Stimulated activated CD4-positive, alpha-beta T cell treated with anti-CD3 and anti-CD28 coated beads, Interleukin-1b, Interleukin-23, amount 100 ng/mL, for 1 hour (primary cell): ENCODE measurements at regions not wholly inside any gene's neighbourhood (a gene's known extent, or its start where the extent isn't known, plus 50 kb on each side); places are given as distances from the start of the nearest gene placed in this dataset.
"Not testable (repeated sequence)": the region's sequence is repeated elsewhere in the genome, so short reads cannot be mapped to it uniquely, and the experiment has no call there.

Experiments
- DNase-seq, 2 donors: peaks; one replicate each; pipeline ENCODE4 v3.0.0-alpha.2; 2020; ENCODE audit warnings: low read depth in 2 of 2

- DNase-seq = no peak
These were observed 376.7 kb downstream of the GLRX3 start for GRCh38 chr10:130512936-130513335.

- DNase-seq = no peak
These were observed 377.7 kb downstream of the GLRX3 start for GRCh38 chr10:130513686-130514476.

- no peak for DNase-seq
These were observed 379.5 kb downstream of the GLRX3 start for GRCh38 chr10:130515670-130516069.

GRCh38 chr10:130516141-130516735 is 380.0 kb downstream of the GLRX3 start:
- no peak for DNase-seq

GRCh38 chr10:130518921-130519320 is 382.7 kb downstream of the GLRX3 start:
- not testable (repeated sequence) for DNase-seq

- no peak for DNase-seq
These were observed 383.6 kb downstream of the GLRX3 start for GRCh38 chr10:130519791-130520190.

- DNase-seq = no peak
These were observed 395.1 kb downstream of the GLRX3 start for GRCh38 chr10:130531312-130531711.

- DNase-seq = no peak
These were observed 404.9 kb downstream of the GLRX3 start for GRCh38 chr10:130541090-130541489.

- no peak for DNase-seq
These were observed 406.6 kb downstream of the GLRX3 start for GRCh38 chr10:130542761-130543160.

- DNase-seq = no peak
These were observed 407.6 kb downstream of the GLRX3 start for GRCh38 chr10:130543794-130544193.

- DNase-seq = no peak
These were observed 408.9 kb downstream of the GLRX3 start for GRCh38 chr10:130545122-130545521.

GRCh38 chr10:130545697-130546096 is 409.5 kb downstream of the GLRX3 start:
- no peak for DNase-seq

- DNase-seq = no peak
These were observed 410.6 kb downstream of the GLRX3 start for GRCh38 chr10:130546841-130547240.

GRCh38 chr10:130547368-130547767 is 411.2 kb downstream of the GLRX3 start:
- DNase-seq = no peak

- DNase-seq = no peak
These were observed 414.9 kb downstream of the GLRX3 start for GRCh38 chr10:130550952-130551674.

- DNase-seq = no peak
These were observed 415.5 kb downstream of the GLRX3 start for GRCh38 chr10:130551676-130552075.

- no peak for DNase-seq
These were observed 417.6 kb downstream of the GLRX3 start for GRCh38 chr10:130553826-130554225.

GRCh38 chr10:130554701-130555410 is 418.7 kb downstream of the GLRX3 start:
- no peak for DNase-seq

GRCh38 chr10:130555411-130555750 is 419.2 kb downstream of the GLRX3 start:
- no peak for DNase-seq

GRCh38 chr10:130557181-130557845 is 421.1 kb downstream of the GLRX3 start:
- DNase-seq = no peak

GRCh38 chr10:130558746-130559546 is 422.8 kb downstream of the GLRX3 start:
- DNase-seq = no peak
